AG09319 (cell line): ENCODE measurements at regions not wholly inside any gene's neighbourhood (a gene's known extent, or its start where the extent isn't known, plus 50 kb on each side); places are given as distances from the start of the nearest gene placed in this dataset.
"Not testable (repeated sequence)": the region's sequence is repeated elsewhere in the genome, so short reads cannot be mapped to it uniquely, and the experiment has no call there.

ENCODE experiments used
- DNase-seq: peaks from one replicate; pipeline ENCODE4 v3.0.0-alpha.2; 2010; ENCODE audit warnings: low read depth; ENCODE audit errors: extremely low read depth
- TF ChIP-seq, protein P1 (sequence below): IDR thresholded peaks from 2 replicates; pipeline ENCODE4 v1.5.1; 2011; ENCODE audit warnings: low read depth, mild to moderate bottlenecking, inconsistent platforms, low read length, moderate library complexity

DNA sequence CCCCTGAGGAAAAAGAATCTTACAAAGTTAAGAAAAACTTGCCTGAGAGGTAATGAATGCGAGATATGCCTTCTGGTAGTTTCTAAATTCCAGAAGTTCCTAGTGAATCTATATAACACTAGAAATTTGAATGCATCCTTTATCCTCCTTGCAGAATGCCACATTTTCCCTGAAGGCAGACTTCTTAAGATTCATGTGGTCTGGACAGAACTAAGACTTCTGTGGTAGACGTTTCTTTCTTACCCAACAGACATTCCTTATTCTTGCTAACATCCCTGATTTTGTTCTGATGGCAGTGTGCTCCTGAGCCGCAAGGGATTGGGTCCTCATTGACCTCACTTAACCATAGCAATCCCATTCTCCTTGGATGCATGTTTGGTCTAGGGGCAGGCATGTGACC, 121.3 kb upstream of the PAPPA2 start:
- TF ChIP-seq, protein P1, sequence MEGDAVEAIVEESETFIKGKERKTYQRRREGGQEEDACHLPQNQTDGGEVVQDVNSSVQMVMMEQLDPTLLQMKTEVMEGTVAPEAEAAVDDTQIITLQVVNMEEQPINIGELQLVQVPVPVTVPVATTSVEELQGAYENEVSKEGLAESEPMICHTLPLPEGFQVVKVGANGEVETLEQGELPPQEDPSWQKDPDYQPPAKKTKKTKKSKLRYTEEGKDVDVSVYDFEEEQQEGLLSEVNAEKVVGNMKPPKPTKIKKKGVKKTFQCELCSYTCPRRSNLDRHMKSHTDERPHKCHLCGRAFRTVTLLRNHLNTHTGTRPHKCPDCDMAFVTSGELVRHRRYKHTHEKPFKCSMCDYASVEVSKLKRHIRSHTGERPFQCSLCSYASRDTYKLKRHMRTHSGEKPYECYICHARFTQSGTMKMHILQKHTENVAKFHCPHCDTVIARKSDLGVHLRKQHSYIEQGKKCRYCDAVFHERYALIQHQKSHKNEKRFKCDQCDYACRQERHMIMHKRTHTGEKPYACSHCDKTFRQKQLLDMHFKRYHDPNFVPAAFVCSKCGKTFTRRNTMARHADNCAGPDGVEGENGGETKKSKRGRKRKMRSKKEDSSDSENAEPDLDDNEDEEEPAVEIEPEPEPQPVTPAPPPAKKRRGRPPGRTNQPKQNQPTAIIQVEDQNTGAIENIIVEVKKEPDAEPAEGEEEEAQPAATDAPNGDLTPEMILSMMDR: no peak
- no peak for DNase-seq

DNA sequence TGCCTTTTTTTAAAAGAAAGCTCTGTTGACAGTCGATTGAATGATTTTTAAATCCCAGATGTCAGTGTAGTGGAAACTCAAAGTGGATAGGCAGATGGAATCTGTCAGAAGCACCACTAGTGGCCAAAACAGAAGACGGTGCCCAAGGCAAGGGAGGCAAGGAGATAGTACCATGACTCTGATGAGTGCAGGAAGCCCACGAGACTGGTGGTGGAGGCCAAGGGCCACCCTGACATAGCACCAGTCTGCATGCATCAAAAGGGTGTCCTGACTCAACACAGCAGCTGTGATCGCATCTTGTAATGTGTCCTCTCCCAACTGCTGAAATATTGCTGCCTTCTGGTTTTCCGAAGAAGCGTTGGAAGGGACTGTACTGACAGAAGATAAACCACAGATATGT, 124.1 kb upstream of the PAPPA2 start:
- TF ChIP-seq, protein P1: no peak
- DNase-seq: no peak

DNA sequence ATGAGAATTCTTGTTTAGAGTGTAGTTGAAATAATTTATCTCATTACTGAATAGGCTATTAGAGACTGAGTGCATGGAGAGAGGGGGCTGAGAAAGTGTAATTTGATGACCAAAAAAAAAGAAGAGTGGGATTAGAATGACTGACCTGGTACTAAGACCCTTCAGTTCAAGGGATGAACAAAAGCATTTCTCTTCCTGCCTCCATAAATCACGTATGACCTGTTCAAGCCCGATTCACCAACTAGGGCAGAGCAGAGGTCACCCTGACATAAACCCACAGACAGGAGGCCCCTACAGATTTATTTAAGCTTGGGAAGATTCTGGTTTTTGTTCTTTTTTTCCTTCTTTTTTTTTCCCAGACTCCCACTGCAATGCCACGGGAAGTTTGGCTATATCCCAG, 123.7 kb upstream of the COP1 start:
- DNase-seq: no peak
- TF ChIP-seq, protein P1: no peak

DNA sequence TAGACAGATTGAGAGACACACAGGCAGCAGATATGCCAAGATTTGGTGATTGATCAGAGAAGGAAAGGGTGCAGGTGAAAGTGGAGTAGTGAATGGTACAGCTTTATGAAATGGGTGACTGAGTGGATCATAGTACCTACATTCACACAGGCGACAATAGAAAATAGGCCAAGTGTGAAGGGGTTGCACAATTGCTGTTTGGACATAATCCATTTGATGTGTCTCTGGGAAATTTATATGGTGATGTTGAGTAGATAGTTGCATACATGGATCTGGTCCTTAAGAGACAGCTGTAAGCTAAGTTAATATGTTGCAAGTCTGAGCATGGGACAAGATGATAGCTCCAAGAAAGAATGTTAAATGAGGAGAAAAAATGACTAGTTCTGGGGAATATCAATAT, 118.6 kb upstream of the COP1 start:
- TF ChIP-seq, protein P1: no peak
- DNase-seq: no peak

DNA sequence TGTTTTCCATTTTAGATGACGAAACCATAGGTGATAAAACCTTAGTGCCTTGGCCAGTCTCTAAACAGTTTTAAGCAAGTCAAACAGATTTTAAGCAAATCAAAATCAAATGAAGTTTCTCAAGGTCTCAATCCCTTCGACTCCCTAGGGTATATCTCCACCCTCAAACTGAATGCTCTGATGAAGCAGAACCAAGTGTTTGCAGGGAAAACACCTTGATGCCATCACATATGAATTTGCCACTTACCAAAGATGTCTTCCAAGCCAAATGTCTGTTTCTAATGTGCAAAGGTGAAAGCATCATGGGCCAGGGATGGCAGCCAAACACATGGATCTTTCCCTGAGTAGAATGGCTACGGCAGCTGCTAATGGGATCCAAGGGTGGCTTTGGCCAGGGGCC, 116.4 kb upstream of the COP1 start:
- DNase-seq: no peak
- TF ChIP-seq, protein P1: no peak

DNA sequence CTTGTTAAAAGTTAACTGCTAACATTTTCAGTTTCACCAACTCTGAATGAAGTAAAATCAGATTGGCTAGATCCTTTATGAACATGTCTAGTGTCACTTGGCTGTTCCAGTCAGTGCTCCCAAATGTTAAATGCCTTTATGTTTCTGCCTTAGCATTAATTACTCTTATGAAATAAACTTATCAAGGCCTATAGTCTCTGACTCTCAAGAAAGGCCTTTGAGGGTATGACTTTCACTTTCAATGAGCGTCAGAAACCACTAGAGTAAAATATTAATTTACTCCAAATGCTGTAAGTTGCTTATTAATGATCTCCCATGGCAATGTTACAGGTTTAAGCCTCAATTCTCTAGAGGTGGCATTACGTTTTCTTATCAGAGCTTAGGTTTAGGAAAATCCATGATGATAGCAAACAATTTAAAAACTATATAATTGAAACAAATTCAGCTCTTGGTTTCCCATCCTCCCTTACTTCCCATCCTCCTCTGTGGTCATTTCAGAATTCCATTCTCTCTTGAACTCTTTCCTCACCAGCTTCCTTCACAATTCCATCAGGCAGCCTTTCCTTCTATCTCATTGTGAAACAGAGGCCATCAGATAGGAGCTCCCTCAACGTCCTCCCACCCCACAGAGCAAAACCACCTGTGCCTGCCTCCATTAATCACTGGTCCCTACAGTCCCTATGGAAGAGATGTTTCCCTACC, 108.6 kb upstream of the COP1 start:
- TF ChIP-seq, protein P1: no peak
- no peak for DNase-seq

DNA sequence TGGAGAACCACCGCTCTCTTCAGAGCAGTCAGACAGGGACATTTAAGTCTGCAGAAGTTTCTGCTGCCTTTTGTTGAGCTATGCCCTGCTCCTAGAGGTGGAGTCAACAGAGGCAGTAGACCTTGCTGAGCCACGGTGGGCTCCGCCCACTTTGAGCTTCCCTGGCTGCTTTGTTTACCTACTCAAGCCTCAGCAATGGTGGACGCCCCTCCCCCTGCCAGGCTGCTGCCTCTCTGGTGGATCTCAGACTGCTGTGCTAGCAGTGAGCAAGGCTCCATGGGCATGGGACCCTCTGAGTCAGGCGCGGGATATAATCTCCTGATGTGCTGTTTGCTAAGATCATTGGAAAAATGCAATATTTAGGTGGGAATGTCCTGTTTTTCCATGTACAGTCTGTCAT, 89.5 kb upstream of the COP1 start:
- DNase-seq: not testable (repeated sequence)

DNA sequence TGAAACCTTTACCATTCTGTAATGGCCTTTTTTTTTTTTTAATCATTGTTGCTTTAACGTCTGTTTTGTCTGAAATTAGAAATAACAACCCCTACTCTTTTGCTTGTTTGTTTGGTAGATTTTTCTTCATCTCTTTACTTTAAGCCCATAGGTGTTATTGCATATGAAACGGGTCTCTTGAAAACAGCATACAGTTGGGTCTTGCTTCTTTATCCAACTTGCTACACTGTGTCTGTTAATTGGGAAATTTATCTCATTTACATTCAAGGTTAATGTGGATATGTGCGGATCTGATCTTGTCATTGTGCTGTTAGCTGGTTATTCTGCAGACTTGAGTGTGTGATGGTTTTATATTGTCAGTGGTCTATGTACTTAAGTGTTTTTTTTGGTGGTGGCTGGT, 78.9 kb upstream of the COP1 start:
- TF ChIP-seq, protein P1: no peak
- no peak for DNase-seq
